ENCODE measurements at regions not wholly inside any gene's neighbourhood (a gene's known extent, or its start where the extent isn't known, plus 50 kb on each side); places are given as distances from the start of the nearest gene placed in this dataset.

DNA sequence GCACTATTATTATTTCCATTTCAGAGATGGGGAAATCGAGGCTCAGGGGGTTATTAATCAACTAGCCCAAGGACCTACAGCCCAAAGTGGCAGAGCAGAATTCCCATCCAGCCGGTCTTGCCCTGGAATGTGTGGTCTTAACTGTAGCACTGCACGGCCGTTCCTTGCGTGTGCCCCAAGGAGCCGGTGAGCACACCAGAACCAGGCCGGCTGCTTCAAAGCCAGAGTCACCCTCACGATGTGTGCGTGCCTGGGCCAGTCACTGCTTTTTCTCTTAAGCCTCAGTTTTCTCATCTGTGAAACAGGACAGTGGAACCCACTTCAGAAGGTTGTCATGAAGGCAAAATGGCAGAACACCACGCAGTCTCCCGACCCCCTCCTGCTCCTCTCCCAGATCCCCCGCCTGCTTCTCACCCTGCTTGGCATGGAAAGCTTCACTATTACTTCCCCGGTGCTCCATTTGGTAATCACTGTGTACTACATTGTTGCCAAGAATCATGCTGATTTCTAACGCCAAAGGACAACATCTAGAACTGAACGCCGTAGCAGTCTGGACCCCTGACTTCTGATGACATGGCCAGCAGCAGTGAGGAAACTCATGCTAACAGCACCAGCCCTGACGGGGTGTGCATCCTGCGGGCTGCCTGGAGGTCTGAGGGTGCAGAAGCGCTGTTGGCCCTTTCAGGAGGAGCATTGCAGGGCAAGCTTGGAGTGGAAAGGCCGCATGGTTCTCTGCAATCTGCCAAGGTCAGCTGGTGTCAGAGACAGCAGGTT lies 106.8 kb upstream of the B3GAT1 start:
- no peaks in the 10 kb centered on the region for H3K4me1 ChIP-seq
- no peaks in the 10 kb centered on the region for H3K36me3 ChIP-seq
- no peak for DNase-seq (ENCODE audit: extremely low spot score)
- peaks cover 0 to 51% (median 0%) of the 10 kb centered on the region in 4 donors for H3K27me3 ChIP-seq
- no peak overlapping the region for H3K4me3 ChIP-seq
- TF ChIP-seq POLR2A (IDR thresholded peaks at IDR 0.05; ENCODE audit: low read depth) (no peak), POLR2AphosphoS5 (IDR thresholded peaks at IDR 0.05) (no peak), EP300 (IDR thresholded peaks at IDR 0.05) (no peak)
- TF ChIP-seq, protein P1, sequence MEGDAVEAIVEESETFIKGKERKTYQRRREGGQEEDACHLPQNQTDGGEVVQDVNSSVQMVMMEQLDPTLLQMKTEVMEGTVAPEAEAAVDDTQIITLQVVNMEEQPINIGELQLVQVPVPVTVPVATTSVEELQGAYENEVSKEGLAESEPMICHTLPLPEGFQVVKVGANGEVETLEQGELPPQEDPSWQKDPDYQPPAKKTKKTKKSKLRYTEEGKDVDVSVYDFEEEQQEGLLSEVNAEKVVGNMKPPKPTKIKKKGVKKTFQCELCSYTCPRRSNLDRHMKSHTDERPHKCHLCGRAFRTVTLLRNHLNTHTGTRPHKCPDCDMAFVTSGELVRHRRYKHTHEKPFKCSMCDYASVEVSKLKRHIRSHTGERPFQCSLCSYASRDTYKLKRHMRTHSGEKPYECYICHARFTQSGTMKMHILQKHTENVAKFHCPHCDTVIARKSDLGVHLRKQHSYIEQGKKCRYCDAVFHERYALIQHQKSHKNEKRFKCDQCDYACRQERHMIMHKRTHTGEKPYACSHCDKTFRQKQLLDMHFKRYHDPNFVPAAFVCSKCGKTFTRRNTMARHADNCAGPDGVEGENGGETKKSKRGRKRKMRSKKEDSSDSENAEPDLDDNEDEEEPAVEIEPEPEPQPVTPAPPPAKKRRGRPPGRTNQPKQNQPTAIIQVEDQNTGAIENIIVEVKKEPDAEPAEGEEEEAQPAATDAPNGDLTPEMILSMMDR (IDR thresholded peaks at IDR 0.05), result no peak
- H3K9me3 ChIP-seq, result no peaks in the 10 kb centered on the region
- intact Hi-C loops (cut with DNase I), result no loop called here
- 84% methylated on average over 15 of the region's 20 CpGs for WGBS
- no peak overlapping the region for H3K27ac ChIP-seq (replicated peaks in 1 of 4)

DNA sequence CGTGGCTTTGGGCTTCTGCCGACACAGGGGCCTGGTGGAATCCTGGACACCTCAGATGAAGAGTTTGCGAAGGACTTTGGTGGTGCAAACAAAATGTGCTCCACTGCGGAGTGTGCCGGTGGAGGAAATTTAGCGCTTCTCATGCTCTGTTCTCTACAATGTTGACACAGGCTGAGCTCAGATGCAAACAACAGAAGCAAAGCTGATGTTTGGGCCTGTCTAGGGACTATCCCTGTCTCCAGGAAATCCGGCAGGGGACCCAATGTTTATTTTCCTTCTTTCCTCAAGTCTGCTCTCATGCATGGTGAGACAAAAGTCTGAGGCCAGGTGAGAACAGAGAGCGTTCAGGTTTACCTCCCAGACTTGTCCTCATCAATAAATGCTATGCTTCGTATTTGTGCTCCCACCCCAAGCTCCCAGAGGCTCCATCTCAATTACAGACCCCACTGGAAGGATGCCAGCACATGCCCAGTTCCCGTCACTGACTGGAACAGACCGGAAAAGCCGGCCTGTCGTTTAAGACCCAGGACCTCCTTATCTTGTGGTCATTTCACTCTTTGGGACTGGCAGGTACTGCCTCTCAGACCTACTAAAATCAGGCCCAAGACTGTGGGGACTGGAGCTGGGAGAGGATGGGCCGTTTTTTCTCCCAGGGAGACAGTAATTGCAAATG lies 105.7 kb upstream of the B3GAT1 start:
- Histone ChIP-seq H3K4me1 (no peaks in the 10 kb centered on the region), H3K4me3 (no peak overlapping the region), H3K9me3 (no peaks in the 10 kb centered on the region), H3K27ac (replicated peaks in 1 of 4) (no peak overlapping the region), H3K36me3 (no peaks in the 10 kb centered on the region), H3K27me3 (peaks cover 0 to 57% (median 0%) of the 10 kb centered on the region in 4 donors)
- no peak for DNase-seq (ENCODE audit: extremely low spot score)
- no peak for TF ChIP-seq EP300 (IDR thresholded peaks at IDR 0.05)
- TF ChIP-seq, protein P1 (IDR thresholded peaks at IDR 0.05), result no peak
- TF ChIP-seq POLR2AphosphoS5 (IDR thresholded peaks at IDR 0.05), result no peak
- TF ChIP-seq POLR2A (IDR thresholded peaks at IDR 0.05; ENCODE audit: low read depth), result no peak
- intact Hi-C loops (cut with DNase I), result no loop called here
- 74% methylated on average over 14 of the region's 14 CpGs for WGBS

DNA sequence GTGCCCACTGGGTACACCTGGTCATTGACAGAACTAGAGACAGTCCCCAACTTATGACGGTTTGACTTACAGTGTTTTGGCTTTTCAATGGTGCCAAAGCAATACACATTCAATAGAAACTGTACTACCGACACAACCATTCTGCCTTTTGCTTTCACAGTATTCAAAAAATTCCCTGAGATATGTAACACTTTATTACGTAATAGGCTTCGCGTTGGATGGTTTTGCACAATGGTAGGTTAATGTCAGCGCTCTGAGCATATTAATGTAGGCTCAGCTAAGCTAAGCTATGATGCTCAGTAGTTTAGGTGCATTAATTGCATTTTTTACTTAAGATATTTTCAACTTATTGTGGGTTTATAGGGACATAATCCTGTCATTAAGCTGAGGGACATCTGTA lies 105.1 kb upstream of the B3GAT1 start:
- 88% methylated on average over 6 of the region's 6 CpGs for WGBS
- DNase-seq (ENCODE audit: extremely low spot score), result no peak
- peaks cover 0 to 59% (median 0%) of the 10 kb centered on the region in 4 donors for H3K27me3 ChIP-seq
- H3K36me3 ChIP-seq, result no peaks in the 10 kb centered on the region
- no peak for TF ChIP-seq POLR2A (IDR thresholded peaks at IDR 0.05; ENCODE audit: low read depth)
- no peak overlapping the region for H3K4me3 ChIP-seq
- H3K27ac ChIP-seq (replicated peaks in 1 of 4), result no peak overlapping the region
- intact Hi-C loops (cut with DNase I), result no loop called here
- no peaks in the 10 kb centered on the region for H3K4me1 ChIP-seq
- no peaks in the 10 kb centered on the region for H3K9me3 ChIP-seq

DNA sequence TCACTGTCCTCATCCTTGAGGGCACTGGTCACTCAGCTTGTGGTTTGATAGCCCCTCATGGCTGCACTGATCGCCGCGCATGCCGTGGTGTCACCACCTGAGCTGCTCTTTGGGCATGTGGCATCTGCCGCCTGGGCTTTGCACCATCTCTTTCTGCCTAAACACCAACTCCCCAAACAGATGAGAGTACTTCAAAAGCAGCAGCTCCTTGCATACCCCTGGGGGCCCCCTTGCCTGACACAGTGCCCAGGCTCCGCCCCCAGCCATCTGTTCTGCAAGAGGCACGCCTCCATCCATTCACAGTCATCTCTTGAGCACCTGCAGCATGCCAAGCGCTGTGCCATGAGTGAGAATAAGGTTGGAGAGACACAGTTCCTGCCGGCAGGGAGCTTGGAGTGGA lies 104.5 kb upstream of the B3GAT1 start:
- H3K27ac ChIP-seq (replicated peaks in 1 of 4), result no peak overlapping the region
- intact Hi-C loops (cut with DNase I), result no loop called here
- H3K4me3 ChIP-seq, result no peak overlapping the region
- no peak for TF ChIP-seq EP300 (IDR thresholded peaks at IDR 0.05)
- TF ChIP-seq, protein P1 (IDR thresholded peaks at IDR 0.05), result no peak
- no peak for TF ChIP-seq POLR2AphosphoS5 (IDR thresholded peaks at IDR 0.05)
- TF ChIP-seq POLR2A (IDR thresholded peaks at IDR 0.05; ENCODE audit: low read depth), result no peak
- DNase-seq (ENCODE audit: extremely low spot score), result no peak
- H3K9me3 ChIP-seq, result no peaks in the 10 kb centered on the region
- H3K4me1 ChIP-seq, result no peaks in the 10 kb centered on the region
- H3K36me3 ChIP-seq, result no peaks in the 10 kb centered on the region
- H3K27me3 ChIP-seq, result peaks cover 0 to 62% (median 0%) of the 10 kb centered on the region in 4 donors
- WGBS, result 68% methylated on average over 7 of the region's 9 CpGs

DNA sequence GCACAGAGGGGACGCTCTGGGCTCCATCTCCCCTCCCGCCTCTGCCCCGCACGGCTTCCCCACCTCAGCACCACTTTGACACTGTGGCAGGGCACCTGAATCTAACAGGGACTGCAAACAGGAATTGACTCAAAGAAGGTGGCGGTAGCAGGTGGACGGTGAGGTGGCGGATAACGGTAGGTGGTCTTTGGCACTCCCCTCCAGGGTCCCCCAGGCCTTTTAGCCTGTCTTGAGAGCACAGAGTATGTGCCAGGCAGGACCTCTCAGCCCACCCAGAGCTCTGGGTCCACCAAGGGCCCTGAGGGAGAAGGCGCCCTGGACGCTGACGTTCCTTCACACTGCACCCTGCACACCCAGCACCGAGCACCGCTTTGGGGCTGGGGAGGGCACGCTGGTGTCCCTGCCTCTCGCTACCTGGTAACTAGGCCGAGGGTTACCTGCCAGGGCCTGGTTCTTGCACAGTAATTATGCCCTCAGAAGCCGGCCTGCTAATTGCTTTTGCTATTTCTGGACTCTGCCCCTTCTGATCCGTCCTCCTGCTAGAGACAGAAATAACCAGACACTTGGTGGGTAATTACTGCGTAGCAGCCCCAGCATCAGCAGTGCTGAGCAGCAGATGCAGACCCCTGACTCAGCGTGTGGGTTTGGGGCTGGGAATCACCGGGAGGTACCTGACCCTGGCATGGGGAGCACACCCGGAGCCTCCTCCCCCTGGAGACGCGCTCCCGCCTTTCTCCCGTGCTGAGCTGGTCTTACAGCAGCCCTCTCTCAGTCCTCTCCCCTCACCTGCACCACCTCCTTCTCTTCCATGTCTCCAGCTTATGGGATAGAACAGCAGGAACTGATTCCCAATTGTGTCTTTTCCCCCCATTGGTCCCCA lies 103.3 kb upstream of the B3GAT1 start:
- no peaks in the 10 kb centered on the region for H3K36me3 ChIP-seq
- WGBS, result 88% methylated on average over 25 of the region's 26 CpGs
- no peak overlapping the region for H3K27ac ChIP-seq (replicated peaks in 1 of 4)
- peaks cover 0 to 64% (median 0%) of the 10 kb centered on the region in 4 donors for H3K27me3 ChIP-seq
- no peak for TF ChIP-seq POLR2A (IDR thresholded peaks at IDR 0.05; ENCODE audit: low read depth)
- TF ChIP-seq, protein P1 (IDR thresholded peaks at IDR 0.05), result no peak
- TF ChIP-seq POLR2AphosphoS5 (IDR thresholded peaks at IDR 0.05), result no peak
- TF ChIP-seq EP300 (IDR thresholded peaks at IDR 0.05), result no peak
- DNase-seq (ENCODE audit: extremely low spot score), result no peak
- intact Hi-C loops (cut with DNase I), result no loop called here
- no peaks in the 10 kb centered on the region for H3K4me1 ChIP-seq
- no peaks in the 10 kb centered on the region for H3K9me3 ChIP-seq
- no peak overlapping the region for H3K4me3 ChIP-seq

Measured in esophagus muscularis mucosa (tissue), 4 donors.